ENCODE measurements at regions not wholly inside any gene's neighbourhood (a gene's known extent, or its start where the extent isn't known, plus 50 kb on each side); places are given as distances from the start of the nearest gene placed in this dataset.
A peak's percentile ranks its signal among the peaks of the same experiment; 100 is the strongest.

DNA sequence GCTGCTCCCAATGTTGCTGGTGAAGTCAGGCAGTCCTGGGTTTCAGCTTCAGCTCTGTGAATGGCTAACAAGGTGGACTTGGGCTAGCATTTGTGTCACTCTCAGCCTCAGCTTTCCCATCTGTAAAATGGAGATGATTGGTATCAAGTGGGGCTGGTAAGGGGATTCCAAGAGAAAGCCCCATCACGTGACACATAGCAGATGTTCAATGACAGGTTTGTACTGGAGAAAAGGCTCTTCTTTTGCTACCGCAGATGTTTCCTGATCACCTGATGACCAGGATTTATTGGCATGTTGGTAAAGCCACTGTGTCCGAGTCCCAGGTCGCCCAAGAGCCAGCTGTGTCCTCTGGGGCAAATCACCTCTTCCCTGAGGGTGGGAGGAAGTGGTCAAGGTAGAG is 335.0 kb downstream of the MATN1 start:
- DNase-seq (ENCODE audit: low spot score in 2 of 2): no peak
- Mint-ChIP-seq H3K4me1 (no peaks in the 10 kb centered on the region), H3K27me3 (peaks cover 80% of the 10 kb centered on the region), H3K27ac (ENCODE audit: low read depth) (no peak overlapping the region), H3K36me3 (ENCODE audit: insufficient read depth) (no peaks in the 10 kb centered on the region), H3K4me3 (no peak overlapping the region), H3K9me3 (no peaks in the 10 kb centered on the region)
- no peak for ATAC-seq (replicated peaks; ENCODE audit: extremely low read depth, poor library complexity, severe bottlenecking)

DNA sequence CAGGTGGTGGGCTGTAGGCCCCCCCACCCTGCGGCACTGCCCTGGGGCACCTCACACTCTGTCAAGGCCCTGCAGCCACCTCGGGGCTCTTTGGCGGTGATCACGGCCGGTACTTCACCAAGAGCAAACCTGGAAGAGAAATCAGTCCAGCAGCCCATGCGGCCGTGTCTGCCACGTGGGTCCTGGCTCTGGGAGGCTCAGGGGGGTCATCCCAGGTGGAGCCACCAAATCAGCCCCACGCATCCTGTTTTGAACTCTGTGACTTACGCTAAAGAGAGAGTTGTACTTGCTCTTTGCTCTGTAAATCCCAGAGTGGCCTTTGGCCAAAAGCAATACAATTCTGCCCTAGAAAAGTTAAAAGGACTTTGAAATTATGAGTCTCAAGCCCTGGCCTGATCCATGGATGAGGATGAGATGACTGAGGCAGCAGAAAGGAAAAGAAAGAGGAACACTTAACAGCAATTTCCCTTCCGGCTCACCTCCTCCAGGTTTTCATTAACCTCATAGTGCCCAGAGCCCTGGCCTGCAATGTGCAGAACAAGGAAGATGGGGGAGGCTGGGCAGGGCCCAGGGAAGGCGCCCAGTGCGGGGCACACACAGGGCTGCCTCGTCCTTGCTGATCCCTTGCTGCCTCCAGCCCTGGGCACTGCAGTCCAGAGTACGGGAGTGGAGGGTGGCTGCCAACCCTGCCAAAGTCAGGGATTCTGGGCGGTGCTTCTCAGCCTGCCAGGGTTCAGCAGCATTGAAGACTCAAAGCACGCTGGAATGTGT is 337.0 kb downstream of the MATN1 start:
- ATAC-seq (replicated peaks; ENCODE audit: extremely low read depth, poor library complexity, severe bottlenecking): no peak
- no peaks in the 10 kb centered on the region for H3K9me3 Mint-ChIP-seq
- H3K4me3 Mint-ChIP-seq: no peak overlapping the region
- H3K36me3 Mint-ChIP-seq (ENCODE audit: insufficient read depth): no peaks in the 10 kb centered on the region
- peaks cover 88% of the 10 kb centered on the region for H3K27me3 Mint-ChIP-seq
- H3K27ac Mint-ChIP-seq (ENCODE audit: low read depth): no peak overlapping the region
- no peak for DNase-seq (ENCODE audit: low spot score in 2 of 2)
- no peaks in the 10 kb centered on the region for H3K4me1 Mint-ChIP-seq

DNA sequence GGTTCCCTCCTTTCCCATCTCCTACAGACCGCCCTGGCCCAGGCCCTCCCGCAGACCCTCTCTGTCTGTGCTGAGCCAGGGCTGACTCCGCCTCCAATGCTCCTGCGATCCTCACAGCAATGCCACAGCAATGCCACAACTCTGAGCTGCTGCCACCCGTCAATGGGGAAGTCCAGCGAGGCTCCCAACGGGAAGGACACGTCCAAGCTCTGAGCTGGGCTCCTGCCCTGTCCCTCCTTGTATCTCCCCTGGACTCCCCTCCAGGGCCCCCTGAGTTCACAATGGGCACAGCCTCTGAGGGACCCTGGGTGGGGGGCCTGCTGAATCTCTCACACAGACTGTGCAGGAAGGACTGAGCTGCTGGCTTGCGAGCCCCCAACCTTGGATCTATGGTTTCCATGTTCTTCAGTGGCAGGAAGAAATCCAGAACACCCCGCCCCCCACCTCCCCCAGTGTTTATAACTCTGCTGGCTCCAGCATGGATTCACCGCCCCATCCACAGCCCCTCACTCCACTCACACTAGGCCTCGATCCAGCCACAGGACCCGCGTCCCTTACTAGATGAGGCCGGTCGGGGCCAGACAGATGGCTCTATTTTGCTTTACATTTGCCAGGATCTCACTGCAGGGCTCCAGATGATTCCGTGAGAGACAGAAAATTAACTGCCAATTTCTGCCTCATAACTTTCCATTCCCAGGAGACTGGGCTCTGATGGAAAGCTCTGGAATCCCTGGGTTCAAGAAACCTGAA is 338.0 kb downstream of the MATN1 start:
- Mint-ChIP-seq H3K27me3 (peaks cover 96% of the 10 kb centered on the region), H3K27ac (ENCODE audit: low read depth) (no peak overlapping the region), H3K4me3 (no peak overlapping the region), H3K4me1 (no peaks in the 10 kb centered on the region), H3K36me3 (ENCODE audit: insufficient read depth) (no peaks in the 10 kb centered on the region), H3K9me3 (no peaks in the 10 kb centered on the region)
- no peak for DNase-seq (ENCODE audit: low spot score in 2 of 2)
- no peak for ATAC-seq (replicated peaks; ENCODE audit: extremely low read depth, poor library complexity, severe bottlenecking)

DNA sequence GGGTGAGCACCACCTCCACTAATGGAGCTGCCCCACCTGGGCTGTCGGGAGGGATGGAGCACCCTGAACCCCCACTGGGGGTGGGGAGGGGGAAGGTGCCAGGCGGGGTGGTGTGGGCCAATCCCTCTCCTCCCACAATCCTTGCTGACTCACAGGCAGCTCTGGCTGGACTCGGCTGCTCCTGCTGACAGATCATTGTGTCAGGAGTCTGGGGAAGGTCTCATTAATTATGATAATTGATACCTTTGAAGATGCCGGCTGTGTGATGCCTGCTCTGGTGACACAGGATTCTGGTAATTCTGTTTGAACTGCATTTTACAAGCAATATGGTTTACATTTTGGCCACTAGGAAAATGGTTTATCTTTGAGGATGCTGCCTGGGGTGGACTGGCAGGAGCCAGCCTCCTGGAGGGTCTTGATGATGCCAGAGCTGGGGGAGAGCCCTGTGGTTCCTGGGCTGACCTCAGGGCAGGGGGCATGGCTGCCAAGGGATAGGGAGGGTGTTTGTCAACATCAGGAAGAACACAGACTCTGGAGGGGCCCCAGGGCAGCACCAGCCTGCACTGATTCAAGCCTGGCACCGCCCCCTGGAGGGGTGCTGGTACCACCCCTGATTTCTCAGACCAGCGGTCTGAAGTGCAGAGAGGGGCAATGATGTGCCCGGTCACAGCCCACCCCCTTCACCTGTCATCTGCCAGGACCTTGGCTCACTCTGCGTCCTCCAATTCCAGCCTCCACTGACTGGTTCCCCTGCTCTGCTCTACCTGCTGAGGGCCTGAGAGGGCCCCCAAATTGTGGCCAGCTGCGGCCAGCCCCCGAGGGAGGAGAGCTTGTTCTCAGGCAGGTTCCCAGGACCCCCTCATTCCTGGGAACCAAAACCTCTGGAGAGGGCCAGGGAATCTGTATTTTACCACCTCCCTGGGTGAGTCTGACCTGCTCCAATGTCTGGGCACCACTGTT is 338.8 kb downstream of the MATN1 start:
- no peak overlapping the region for H3K4me3 Mint-ChIP-seq

DNA sequence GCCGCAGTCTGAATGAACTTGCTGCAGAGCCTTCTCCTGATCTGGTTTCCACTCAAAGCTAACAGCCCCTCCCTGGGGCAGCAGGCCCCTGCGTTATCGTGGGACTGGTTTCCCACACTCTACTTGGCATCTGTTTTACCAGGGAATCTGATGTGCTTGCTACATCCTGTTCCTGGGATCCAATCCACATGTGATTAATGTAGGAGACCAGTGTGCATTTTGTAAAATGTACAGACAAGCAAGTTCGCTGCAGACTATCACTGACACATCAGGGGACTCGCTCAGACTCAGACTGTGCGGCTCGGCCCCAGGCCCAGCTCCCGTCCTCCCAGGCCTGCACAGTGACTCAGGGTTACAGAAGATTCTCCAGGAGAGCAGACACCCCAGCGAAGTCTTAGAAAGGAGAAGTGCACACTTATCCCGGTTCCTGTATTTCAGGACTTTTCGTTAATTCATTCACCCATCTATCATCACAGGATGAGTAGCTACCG is 340.1 kb downstream of the MATN1 start:
- H3K4me3 Mint-ChIP-seq: no peak overlapping the region
- ATAC-seq (replicated peaks; ENCODE audit: extremely low read depth, poor library complexity, severe bottlenecking) (no peak), DNase-seq (ENCODE audit: low spot score in 2 of 2) (no peak)
- no peaks in the 10 kb centered on the region for H3K9me3 Mint-ChIP-seq
- H3K4me1 Mint-ChIP-seq: peaks cover 3% of the 10 kb centered on the region
- peaks cover 96% of the 10 kb centered on the region for H3K27me3 Mint-ChIP-seq
- no peak overlapping the region for H3K27ac Mint-ChIP-seq (ENCODE audit: low read depth)
- H3K36me3 Mint-ChIP-seq (ENCODE audit: insufficient read depth): no peaks in the 10 kb centered on the region

More for the DNA sequence above, 338.8 kb downstream of the MATN1 start:
- Mint-ChIP-seq H3K36me3 (ENCODE audit: insufficient read depth) (no peaks in the 10 kb centered on the region), H3K9me3 (no peaks in the 10 kb centered on the region), H3K27me3 (peaks cover 96% of the 10 kb centered on the region), H3K4me1 (peaks cover 2% of the 10 kb centered on the region), H3K27ac (ENCODE audit: low read depth) (no peak overlapping the region)
- no peak for DNase-seq (ENCODE audit: low spot score in 2 of 2)
- no peak for ATAC-seq (replicated peaks; ENCODE audit: extremely low read depth, poor library complexity, severe bottlenecking)

DNA sequence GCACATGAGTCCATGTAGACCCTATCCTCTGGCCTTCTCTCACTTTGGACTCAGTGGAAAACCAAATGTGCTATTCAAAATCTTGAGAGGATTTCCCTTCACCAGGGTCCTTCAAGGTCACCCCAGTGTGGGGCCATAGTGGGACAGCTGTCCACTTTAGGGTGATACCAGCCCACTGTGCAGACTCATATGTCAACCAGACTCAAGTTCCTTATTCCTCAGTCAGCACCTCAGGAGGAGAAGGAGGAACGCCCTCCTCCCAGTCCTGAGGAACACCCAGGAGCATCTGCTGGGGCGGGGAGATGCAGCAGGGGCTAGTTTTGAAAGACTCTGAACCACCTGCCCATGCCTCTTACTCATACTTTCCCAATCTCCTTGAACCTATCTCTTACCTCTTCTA is 340.9 kb downstream of the MATN1 start:
- DNase-seq (ENCODE audit: low spot score in 2 of 2) (no peak), ATAC-seq (replicated peaks; ENCODE audit: extremely low read depth, poor library complexity, severe bottlenecking) (no peak)
- H3K4me3 Mint-ChIP-seq: no peak overlapping the region
- H3K27me3 Mint-ChIP-seq: peaks cover 96% of the 10 kb centered on the region
- no peaks in the 10 kb centered on the region for H3K9me3 Mint-ChIP-seq
- peaks cover 3% of the 10 kb centered on the region for H3K4me1 Mint-ChIP-seq
- no peaks in the 10 kb centered on the region for H3K36me3 Mint-ChIP-seq (ENCODE audit: insufficient read depth)
- no peak overlapping the region for H3K27ac Mint-ChIP-seq (ENCODE audit: low read depth)

DNA sequence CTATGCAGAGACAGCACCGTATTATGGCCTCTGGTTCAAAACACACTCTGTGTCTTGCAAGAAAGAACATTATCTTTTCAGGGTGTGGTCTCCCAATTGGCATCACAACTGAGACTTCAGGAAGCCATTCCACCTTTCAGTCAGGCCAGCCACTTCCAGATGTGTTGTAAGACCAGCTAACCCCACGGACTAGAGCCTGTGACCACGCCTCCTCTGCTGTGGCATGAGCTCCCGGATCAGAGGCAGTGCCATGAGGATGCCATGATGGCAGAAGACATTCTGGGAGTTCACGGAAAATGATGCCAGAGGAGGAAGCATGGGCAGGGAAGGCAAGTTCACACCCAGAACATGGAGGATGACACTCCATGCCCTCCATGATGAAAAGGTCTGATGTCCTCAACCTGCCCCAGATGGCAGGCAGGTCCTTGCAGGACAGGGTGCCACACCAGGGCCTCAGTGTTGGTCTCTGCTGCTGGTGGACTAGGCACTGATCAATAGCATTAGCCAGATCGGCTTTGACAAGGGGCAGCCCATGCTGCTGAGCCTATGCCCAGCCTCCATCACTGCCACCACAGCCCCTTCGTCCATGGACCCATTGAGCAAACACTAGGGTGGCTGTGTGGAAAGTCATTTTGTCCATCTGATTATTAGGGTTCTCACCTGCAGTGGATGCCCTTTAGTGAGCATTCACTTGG is 341.6 kb downstream of the MATN1 start:
- Mint-ChIP-seq H3K27ac (ENCODE audit: low read depth) (no peak overlapping the region), H3K36me3 (ENCODE audit: insufficient read depth) (no peaks in the 10 kb centered on the region), H3K27me3 (peaks cover 94% of the 10 kb centered on the region), H3K4me3 (no peak overlapping the region), H3K9me3 (no peaks in the 10 kb centered on the region), H3K4me1 (peaks cover 3% of the 10 kb centered on the region)
- ATAC-seq (replicated peaks; ENCODE audit: extremely low read depth, poor library complexity, severe bottlenecking) (no peak), DNase-seq (ENCODE audit: low spot score in 2 of 2) (no peak)

DNA sequence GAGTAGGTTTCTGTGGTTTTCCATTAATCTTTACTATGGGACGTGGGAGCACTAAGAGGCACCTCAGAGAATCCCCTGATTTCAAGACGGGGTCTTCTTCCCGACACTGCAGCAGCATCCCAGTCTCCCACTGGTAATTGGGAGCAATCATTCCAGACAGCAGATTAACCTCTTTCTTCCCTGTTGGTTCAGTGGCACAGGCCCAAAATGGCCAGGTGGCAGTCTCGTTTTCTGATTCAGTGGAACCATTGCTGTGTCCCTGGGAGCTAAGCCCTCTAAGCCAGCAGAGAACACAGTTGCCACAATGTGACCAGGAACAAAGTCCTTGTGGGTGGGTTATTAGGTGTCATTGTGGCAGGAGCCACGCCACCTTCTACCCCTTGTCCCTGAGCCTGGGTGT is 342.1 kb downstream of the MATN1 start:
- Mint-ChIP-seq H3K9me3 (no peaks in the 10 kb centered on the region), H3K4me1 (peaks cover 3% of the 10 kb centered on the region), H3K4me3 (no peak overlapping the region), H3K27ac (ENCODE audit: low read depth) (no peak overlapping the region), H3K36me3 (ENCODE audit: insufficient read depth) (no peaks in the 10 kb centered on the region), H3K27me3 (peaks cover 95% of the 10 kb centered on the region)
- DNase-seq (ENCODE audit: low spot score in 2 of 2) (no peak), ATAC-seq (replicated peaks; ENCODE audit: extremely low read depth, poor library complexity, severe bottlenecking) (no peak)

DNA sequence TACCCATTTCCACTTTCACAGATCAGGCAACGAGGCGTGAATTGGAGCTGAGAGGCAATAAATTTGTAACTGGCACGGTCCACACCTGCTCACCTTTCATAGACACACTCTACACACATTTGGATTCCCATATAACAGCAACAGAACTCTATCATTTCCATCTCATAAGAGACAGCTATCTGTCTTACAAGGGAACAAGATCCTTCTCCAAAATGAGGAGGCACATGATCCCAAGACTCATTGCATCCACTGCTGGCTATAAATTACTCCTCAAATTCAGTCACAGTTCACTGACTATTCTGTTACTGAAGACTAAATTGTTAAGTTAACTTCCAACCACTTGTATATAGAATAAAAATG is 342.8 kb downstream of the MATN1 start:
- Mint-ChIP-seq H3K4me3 (no peak overlapping the region), H3K27me3 (peaks cover 97% of the 10 kb centered on the region), H3K4me1 (peaks cover 3% of the 10 kb centered on the region), H3K9me3 (no peaks in the 10 kb centered on the region), H3K36me3 (ENCODE audit: insufficient read depth) (no peaks in the 10 kb centered on the region), H3K27ac (ENCODE audit: low read depth) (no peak overlapping the region)
- no peak for DNase-seq (ENCODE audit: low spot score in 2 of 2)
- ATAC-seq (replicated peaks; ENCODE audit: extremely low read depth, poor library complexity, severe bottlenecking): no peak

DNA sequence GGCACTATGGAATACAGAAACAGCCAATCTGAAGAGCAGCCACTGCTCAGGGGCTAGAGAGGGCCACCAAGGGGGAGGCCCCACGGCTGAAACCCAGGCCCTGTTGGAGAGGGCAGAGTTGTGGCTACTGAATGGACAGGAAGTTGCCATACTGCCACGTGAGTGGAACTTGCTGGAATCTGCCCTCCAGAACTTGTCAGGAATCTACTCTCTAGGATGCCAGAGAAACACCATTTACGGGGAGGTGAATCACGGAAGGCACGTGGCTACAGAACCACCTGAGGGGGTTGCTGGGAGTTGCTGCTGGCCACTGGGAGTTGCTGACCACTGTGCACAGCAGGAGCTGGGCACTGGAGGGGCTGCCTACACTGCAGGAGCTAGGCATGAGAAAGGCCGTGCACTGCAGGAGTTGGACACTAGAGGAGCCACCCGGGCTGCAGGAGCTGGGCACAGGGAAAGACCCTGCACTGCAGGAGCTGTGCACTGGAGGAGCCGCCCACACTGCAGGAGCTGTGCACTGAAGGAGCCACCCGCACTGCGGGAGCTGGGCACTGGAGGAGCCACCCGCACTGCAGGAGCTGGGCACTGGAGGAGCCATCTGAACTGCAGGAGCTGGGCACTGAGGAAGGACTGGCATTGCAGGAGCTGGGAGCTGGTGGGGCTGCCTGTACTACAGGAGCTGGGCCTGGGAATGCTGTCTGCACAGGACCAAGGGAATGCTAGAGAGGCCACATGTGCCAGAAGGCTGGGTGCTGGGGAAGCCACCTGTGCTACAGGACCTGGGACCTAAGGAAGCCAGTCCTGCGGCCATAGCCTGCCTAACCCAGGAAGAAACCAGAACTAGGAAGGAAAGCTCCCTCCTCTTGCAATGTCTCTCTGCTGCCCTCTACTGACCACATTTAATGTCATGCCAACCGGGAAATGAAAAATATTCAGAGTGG is 343.4 kb downstream of the MATN1 start:
- peaks cover 91% of the 10 kb centered on the region for H3K27me3 Mint-ChIP-seq
- no peak overlapping the region for H3K27ac Mint-ChIP-seq (ENCODE audit: low read depth)
- H3K9me3 Mint-ChIP-seq: no peaks in the 10 kb centered on the region
- ATAC-seq (replicated peaks; ENCODE audit: extremely low read depth, poor library complexity, severe bottlenecking) (no peak), DNase-seq (ENCODE audit: low spot score in 2 of 2) (peak in 1 of 2 donors; percentile 24)
- H3K4me3 Mint-ChIP-seq: no peak overlapping the region
- peaks cover 3% of the 10 kb centered on the region for H3K4me1 Mint-ChIP-seq
- no peaks in the 10 kb centered on the region for H3K36me3 Mint-ChIP-seq (ENCODE audit: insufficient read depth)

DNA sequence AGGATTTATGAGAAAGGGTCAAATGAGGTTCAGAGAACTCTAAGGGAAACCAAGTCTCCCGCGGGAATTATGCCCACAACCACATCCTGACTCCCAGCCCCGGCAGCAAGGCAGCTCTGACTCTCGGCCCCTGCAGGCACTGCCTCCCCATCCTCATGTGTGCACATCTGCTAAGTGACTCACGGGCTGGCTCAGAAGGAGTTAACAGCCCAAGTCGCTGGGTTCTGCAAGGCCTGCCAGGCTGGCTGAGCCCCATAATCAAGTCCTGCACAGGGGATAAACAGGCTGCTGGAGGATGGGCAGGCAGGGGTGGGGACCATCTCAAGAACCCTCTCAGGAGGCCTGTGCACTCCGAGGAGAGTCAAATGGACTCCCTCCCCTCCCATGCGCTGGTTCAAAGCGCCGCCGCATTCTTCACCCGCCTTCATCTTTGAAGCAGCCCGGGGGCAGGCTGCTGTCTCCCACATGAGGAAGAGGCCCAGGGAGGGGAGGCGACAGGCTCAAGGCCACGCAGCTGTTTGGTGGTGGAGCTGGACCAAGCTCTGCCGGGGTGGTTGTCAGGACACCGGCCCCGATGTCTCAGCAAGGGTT is 344.3 kb downstream of the MATN1 start:
- ATAC-seq (replicated peaks; ENCODE audit: extremely low read depth, poor library complexity, severe bottlenecking) (no peak), DNase-seq (ENCODE audit: low spot score in 2 of 2) (no peak)
- no peak overlapping the region for H3K4me3 Mint-ChIP-seq
- H3K4me1 Mint-ChIP-seq: peaks cover 3% of the 10 kb centered on the region
- no peaks in the 10 kb centered on the region for H3K9me3 Mint-ChIP-seq
- H3K36me3 Mint-ChIP-seq (ENCODE audit: insufficient read depth): no peaks in the 10 kb centered on the region
- peaks cover 83% of the 10 kb centered on the region for H3K27me3 Mint-ChIP-seq
- H3K27ac Mint-ChIP-seq (ENCODE audit: low read depth): no peak overlapping the region
